Neural progenitor cell (in vitro differentiated cells): ENCODE measurements at regions not wholly inside any gene's neighbourhood (a gene's known extent, or its start where the extent isn't known, plus 50 kb on each side); places are given as distances from the start of the nearest gene placed in this dataset.

Experiments used
- EZH2 ChIP-seq: fragments of 200-600 bp; sonication (generic); IDR thresholded peaks from 2 replicates; pipeline ENCODE4 v1.6.1; 2017; ENCODE audit warnings: antibody characterized with exemption, mild to moderate bottlenecking, moderate library complexity
- EZH2phosphoT487 ChIP-seq: fragments of 200-600 bp; sonication (generic); IDR thresholded peaks from 2 replicates; pipeline ENCODE4 v1.6.1; 2017; ENCODE audit warnings: antibody characterized with exemption
- TF ChIP-seq, protein P1 (sequence below): fragments of 200-600 bp; sonication (generic); IDR thresholded peaks from 2 replicates; pipeline ENCODE4 v1.5.1; 2017; ENCODE audit warnings: antibody characterized with exemption, mild to moderate bottlenecking

DNA sequence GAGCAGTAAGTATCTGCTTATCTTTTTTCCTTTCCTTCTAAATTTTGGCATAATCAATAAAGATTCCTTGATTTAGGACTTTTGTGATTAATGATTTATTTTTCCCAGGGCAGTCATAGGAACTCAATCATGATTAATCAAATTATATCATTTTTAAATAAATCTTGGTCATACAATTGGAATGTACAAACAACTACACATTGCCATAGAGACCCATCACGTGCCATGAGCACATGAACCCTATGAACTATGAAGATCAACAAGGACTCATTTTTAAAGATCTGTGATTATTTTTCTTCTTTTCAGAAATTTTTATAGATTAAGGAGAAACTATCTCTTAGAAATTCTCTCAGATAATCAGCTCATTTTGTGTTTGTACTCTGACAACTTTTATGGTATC is 622.4 kb downstream of the BCKDHB start:
- TF ChIP-seq, protein P1, sequence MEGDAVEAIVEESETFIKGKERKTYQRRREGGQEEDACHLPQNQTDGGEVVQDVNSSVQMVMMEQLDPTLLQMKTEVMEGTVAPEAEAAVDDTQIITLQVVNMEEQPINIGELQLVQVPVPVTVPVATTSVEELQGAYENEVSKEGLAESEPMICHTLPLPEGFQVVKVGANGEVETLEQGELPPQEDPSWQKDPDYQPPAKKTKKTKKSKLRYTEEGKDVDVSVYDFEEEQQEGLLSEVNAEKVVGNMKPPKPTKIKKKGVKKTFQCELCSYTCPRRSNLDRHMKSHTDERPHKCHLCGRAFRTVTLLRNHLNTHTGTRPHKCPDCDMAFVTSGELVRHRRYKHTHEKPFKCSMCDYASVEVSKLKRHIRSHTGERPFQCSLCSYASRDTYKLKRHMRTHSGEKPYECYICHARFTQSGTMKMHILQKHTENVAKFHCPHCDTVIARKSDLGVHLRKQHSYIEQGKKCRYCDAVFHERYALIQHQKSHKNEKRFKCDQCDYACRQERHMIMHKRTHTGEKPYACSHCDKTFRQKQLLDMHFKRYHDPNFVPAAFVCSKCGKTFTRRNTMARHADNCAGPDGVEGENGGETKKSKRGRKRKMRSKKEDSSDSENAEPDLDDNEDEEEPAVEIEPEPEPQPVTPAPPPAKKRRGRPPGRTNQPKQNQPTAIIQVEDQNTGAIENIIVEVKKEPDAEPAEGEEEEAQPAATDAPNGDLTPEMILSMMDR, result no peak
- no peak for TF ChIP-seq EZH2
- TF ChIP-seq EZH2phosphoT487, result no peak
